ENCODE measurements at regions not wholly inside any gene's neighbourhood (a gene's known extent, or its start where the extent isn't known, plus 50 kb on each side); places are given as distances from the start of the nearest gene placed in this dataset.

DNA sequence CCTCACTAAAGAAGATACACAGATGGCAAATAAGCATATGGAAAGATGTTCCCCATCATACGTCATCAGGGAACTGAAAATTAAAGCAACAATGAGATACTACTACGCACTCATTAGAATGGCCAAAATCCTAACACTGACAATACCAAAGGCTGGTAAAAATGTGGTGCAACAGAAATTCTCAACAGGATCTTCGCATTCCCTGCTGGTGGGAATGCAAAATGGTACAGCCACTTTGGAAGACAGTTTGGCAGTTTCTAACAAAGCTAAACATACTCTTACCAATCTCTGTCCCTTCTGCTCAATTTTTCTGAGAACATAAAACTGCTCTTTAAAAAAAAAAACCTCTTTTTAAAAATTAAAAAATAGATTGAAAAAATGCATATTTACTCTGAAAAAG is 300.2 kb downstream of the FBXW7 start:
- TF ChIP-seq, protein P1, sequence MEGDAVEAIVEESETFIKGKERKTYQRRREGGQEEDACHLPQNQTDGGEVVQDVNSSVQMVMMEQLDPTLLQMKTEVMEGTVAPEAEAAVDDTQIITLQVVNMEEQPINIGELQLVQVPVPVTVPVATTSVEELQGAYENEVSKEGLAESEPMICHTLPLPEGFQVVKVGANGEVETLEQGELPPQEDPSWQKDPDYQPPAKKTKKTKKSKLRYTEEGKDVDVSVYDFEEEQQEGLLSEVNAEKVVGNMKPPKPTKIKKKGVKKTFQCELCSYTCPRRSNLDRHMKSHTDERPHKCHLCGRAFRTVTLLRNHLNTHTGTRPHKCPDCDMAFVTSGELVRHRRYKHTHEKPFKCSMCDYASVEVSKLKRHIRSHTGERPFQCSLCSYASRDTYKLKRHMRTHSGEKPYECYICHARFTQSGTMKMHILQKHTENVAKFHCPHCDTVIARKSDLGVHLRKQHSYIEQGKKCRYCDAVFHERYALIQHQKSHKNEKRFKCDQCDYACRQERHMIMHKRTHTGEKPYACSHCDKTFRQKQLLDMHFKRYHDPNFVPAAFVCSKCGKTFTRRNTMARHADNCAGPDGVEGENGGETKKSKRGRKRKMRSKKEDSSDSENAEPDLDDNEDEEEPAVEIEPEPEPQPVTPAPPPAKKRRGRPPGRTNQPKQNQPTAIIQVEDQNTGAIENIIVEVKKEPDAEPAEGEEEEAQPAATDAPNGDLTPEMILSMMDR (IDR thresholded peaks at IDR 0.05; ENCODE audit: low read depth, low read length, poor library complexity, severe bottlenecking): no peak
- no peak for TF ChIP-seq EZH2phosphoT487 (IDR thresholded peaks at IDR 0.05; ENCODE audit: borderline replicate concordance, low read length)

Measured in DOHH2 (cell line).